Uterus (tissue), 3 donors: ENCODE measurements at regions not wholly inside any gene's neighbourhood (a gene's known extent, or its start where the extent isn't known, plus 50 kb on each side); places are given as distances from the start of the nearest gene placed in this dataset.

Source experiments
- DNase-seq, 2 donors: peaks; one replicate each; pipeline ENCODE4 v3.0.0-alpha.2; 2019 to 2020
- H3K27ac ChIP-seq, 2 donors: fragments of 200-600 bp; sonication (generic); 1 replicate in 1 of 2; 2 replicates in 1 of 2; pipeline ENCODE4 v1.5.1; 2016 to 2018
- H3K27me3 ChIP-seq, 2 donors: fragments of 200-600 bp; sonication (generic); one replicate each; pipeline ENCODE4 v1.5.1; 2018 to 2019; ENCODE audit warnings: control low read depth in 1 of 2
- H3K36me3 ChIP-seq, 2 donors: fragments of 200-600 bp; sonication (generic); one replicate each; pipeline ENCODE4 v1.5.1; 2019; ENCODE audit warnings: control low read depth in 1 of 2
- H3K4me1 ChIP-seq, 2 donors: fragments of 200-600 bp; sonication (generic); one replicate each; pipeline ENCODE4 v1.5.1; 2018 to 2019; ENCODE audit warnings: control low read depth in 1 of 2
- H3K4me3 ChIP-seq, 2 donors: fragments of 200-600 bp; sonication (generic); 1 replicate in 1 of 2; 2 replicates in 1 of 2; pipeline ENCODE4 v1.5.1; 2018 to 2019; ENCODE audit warnings: mild to moderate bottlenecking in 1 of 2
- H3K9me3 ChIP-seq, 2 donors: fragments of 200-600 bp; sonication (generic); one replicate each; pipeline ENCODE4 v1.5.1; 2019; ENCODE audit warnings: control low read depth in 1 of 2
- POLR2A ChIP-seq, 2 donors: fragments of 450-650 bp; IDR thresholded peaks; one replicate each; pipeline ENCODE4 v1.6.1; 2016; ENCODE audit warnings: antibody characterized with exemption in 2 of 2, mild to moderate bottlenecking in 1 of 2, moderate library complexity in 1 of 2
- intact Hi-C: fragments of 100-400 bp; cut with DNase I; formaldehyde crosslinking; loops from one replicate; pipeline ENCODE4 v1.15.1; 2023; ENCODE audit warnings: low total_unique reads
- TF ChIP-seq, protein P1 (sequence below), 4 experiments: fragments of 200-600 bp in 2 of 4; fragments of 450-650 bp in 2 of 4; sonication (generic) in 2 of 4; IDR thresholded peaks; one replicate each; pipeline ENCODE4 v1.5.1; 2016 to 2019; ENCODE audit warnings: antibody characterized with exemption in 4 of 4, mild to moderate bottlenecking in 2 of 4, moderate library complexity in 1 of 4
- donor health status: DM: yes; HTN: yes; CAD: no.

DNA sequence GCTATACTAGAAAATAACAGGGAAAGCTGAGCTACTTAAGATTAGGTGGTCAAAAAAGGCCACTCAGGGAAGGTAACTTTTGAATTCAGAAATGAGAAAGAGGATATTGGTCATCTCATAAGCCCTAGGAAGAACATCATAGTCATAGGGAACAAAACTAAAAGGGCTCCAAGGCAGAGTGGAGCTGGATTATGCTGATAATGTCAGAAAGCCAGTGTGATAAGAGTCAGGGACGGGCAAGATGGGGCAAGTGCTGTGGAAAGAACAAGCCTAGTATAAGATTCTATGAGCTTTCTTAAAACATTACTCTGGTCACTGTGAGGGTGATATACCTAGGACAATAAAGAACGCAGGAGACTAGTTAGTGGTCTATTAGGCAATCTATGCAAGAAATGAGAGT lies 106.6 kb downstream of the DUSP10 start:
- no peak overlapping the region for H3K4me3 ChIP-seq
- H3K27me3 ChIP-seq = no peaks in the 10 kb centered on the region
- H3K4me1 ChIP-seq = no peaks in the 10 kb centered on the region
- no peaks in the 10 kb centered on the region for H3K36me3 ChIP-seq
- DNase-seq = no peak
- no peak for TF ChIP-seq POLR2A (IDR thresholded peaks at IDR 0.05)
- TF ChIP-seq, protein P1, sequence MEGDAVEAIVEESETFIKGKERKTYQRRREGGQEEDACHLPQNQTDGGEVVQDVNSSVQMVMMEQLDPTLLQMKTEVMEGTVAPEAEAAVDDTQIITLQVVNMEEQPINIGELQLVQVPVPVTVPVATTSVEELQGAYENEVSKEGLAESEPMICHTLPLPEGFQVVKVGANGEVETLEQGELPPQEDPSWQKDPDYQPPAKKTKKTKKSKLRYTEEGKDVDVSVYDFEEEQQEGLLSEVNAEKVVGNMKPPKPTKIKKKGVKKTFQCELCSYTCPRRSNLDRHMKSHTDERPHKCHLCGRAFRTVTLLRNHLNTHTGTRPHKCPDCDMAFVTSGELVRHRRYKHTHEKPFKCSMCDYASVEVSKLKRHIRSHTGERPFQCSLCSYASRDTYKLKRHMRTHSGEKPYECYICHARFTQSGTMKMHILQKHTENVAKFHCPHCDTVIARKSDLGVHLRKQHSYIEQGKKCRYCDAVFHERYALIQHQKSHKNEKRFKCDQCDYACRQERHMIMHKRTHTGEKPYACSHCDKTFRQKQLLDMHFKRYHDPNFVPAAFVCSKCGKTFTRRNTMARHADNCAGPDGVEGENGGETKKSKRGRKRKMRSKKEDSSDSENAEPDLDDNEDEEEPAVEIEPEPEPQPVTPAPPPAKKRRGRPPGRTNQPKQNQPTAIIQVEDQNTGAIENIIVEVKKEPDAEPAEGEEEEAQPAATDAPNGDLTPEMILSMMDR (IDR thresholded peaks at IDR 0.05) = no peak
- H3K9me3 ChIP-seq = no peaks in the 10 kb centered on the region
- no peak overlapping the region for H3K27ac ChIP-seq
- intact Hi-C loops = no loop called here

DNA sequence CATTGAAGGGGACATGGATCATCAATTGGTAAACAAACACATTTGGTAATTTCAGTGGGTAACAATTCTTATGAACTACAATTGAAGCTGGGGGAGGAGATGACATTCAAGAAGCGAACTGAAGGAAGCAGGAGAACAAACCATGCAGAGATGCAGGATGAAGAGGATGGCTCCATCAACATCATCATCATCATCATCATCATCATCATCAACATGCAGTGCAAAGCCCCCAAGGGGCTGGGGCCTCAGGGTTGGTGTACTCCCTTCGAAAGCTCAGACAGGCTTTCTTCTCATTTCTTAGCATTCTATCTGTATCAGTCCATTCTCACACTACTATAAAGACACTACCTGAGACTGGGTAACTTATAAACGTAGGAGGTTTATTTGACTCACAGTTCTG lies 105.8 kb downstream of the DUSP10 start:
- Histone ChIP-seq H3K27ac (no peak overlapping the region), H3K4me3 (no peak overlapping the region), H3K27me3 (no peaks in the 10 kb centered on the region), H3K9me3 (no peaks in the 10 kb centered on the region), H3K4me1 (no peaks in the 10 kb centered on the region), H3K36me3 (no peaks in the 10 kb centered on the region)
- no peak for DNase-seq
- TF ChIP-seq, protein P1 (IDR thresholded peaks at IDR 0.05) = no peak
- no peak for TF ChIP-seq POLR2A (IDR thresholded peaks at IDR 0.05)
- intact Hi-C loops = no loop called here

DNA sequence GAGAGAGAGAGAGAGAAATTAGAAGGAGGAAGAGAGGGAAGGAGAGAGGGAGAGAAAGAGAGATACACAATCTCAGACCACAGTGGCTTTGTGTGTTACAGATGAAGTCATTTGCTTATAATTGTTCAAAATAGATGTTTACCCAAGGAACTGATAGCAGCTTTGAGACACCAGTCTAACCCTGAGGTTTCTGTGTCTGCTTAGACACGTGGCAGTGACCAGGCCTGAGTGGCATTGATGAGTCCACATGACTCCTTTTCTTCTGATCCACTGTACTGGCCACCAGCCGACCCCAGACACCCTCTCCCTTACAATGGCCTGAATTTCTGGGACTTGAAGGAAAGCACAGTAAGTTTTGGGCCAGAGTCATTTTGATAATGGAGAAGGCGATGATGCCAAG lies 104.9 kb downstream of the DUSP10 start:
- intact Hi-C loops = no loop called here
- H3K4me3 ChIP-seq = no peak overlapping the region

DNA sequence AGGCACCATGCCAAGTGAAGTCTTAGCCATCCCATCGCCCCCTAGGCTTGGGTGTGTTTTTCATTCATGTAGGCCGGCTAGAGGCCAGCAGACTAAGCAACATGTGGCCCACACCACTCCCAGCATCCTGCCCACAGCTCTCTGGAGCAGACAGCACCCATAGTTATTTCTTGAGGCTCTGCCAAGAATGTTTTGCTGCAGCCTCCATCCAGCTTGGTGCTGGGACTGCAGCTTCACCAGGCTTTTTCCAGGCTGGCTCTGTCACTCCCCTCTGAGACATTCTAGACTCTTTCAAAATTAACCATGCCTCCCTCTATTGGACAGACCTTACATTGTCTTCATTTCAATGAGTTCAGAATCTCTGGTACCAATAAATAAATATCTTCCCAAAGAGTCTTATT lies 104.2 kb downstream of the DUSP10 start:
- Histone ChIP-seq H3K27me3 (no peaks in the 10 kb centered on the region), H3K27ac (no peak overlapping the region), H3K4me3 (no peak overlapping the region), H3K4me1 (no peaks in the 10 kb centered on the region), H3K9me3 (no peaks in the 10 kb centered on the region), H3K36me3 (no peaks in the 10 kb centered on the region)
- intact Hi-C loops = no loop called here
- TF ChIP-seq POLR2A (IDR thresholded peaks at IDR 0.05) = no peak
- TF ChIP-seq, protein P1 (IDR thresholded peaks at IDR 0.05) = no peak
- no peak for DNase-seq

More for the DNA sequence above, 104.9 kb downstream of the DUSP10 start:
- H3K36me3 ChIP-seq = no peaks in the 10 kb centered on the region
- H3K27me3 ChIP-seq = no peaks in the 10 kb centered on the region
- H3K9me3 ChIP-seq = no peaks in the 10 kb centered on the region
- no peaks in the 10 kb centered on the region for H3K4me1 ChIP-seq
- no peak overlapping the region for H3K27ac ChIP-seq
- TF ChIP-seq POLR2A (IDR thresholded peaks at IDR 0.05) = no peak
- TF ChIP-seq, protein P1 (IDR thresholded peaks at IDR 0.05) = no peak
- no peak for DNase-seq

DNA sequence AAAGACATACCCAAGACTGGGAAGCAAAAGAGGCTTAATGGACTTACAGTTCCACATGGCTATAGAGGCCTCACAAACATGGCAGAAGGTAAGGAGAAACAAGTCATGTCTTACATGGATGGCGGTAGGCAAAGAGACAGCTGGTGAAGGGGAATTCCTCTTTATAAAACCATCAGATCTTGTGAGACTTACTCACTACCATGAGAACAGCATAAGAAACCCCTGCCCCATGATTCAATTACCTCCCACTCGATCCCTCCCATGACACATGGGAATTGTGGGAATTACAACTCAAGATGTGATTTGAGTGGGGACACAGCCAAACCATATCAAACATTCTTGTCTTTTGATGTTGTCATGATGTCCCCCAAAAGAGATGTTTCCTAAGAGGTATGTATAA lies 103.3 kb downstream of the DUSP10 start:
- TF ChIP-seq, protein P1 (IDR thresholded peaks at IDR 0.05) = no peak
- TF ChIP-seq POLR2A (IDR thresholded peaks at IDR 0.05) = no peak
- Histone ChIP-seq H3K27ac (no peak overlapping the region), H3K4me3 (no peak overlapping the region), H3K36me3 (no peaks in the 10 kb centered on the region), H3K9me3 (no peaks in the 10 kb centered on the region), H3K4me1 (no peaks in the 10 kb centered on the region), H3K27me3 (no peaks in the 10 kb centered on the region)
- intact Hi-C loops = no loop called here
- DNase-seq = no peak
